GM13976 (cell line): ENCODE measurements at regions not wholly inside any gene's neighbourhood (a gene's known extent, or its start where the extent isn't known, plus 50 kb on each side); places are given as distances from the start of the nearest gene placed in this dataset.

Experiments used
- DNase-seq: peaks from one replicate; pipeline ENCODE4 v3.0.0; 2012; ENCODE audit warnings: low spot score
- CTCF ChIP-seq: IDR thresholded peaks from 2 replicates; pipeline ENCODE4 v1.5.1; 2012; ENCODE audit warnings: borderline replicate concordance, mild to moderate bottlenecking; ENCODE audit not compliant: insufficient read depth; ENCODE audit errors: extremely low read depth, missing control alignments, control extremely low read depth
- in situ Hi-C: fragments of 300-500 bp; cut with MboI; formaldehyde crosslinking; loops from one replicate; pipeline ENCODE4 v1.12.0; 2022; ENCODE audit warnings: low sequenced_read_pairs, mixed read lengths, inconsistent platforms; ENCODE audit not compliant: unreplicated experiment

DNA sequence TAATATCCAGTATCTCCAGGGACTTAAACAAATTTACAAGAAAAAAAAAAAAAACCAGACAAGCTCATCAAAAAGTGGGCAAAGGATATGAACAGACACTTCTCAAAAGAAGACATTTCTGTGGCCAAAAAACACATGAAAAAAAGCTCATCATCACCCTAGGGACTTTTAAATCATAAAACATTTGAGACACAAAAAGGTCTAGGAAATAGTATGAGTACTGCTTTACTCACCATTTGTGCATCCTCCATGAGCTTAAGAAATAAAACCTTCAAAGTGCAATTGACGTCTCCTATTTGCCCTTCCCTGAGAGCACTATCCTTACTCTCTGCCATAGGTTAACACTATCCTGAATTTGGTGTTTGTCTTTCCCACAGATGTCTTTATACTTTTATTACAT lies 193.7 kb upstream of the NREP start:
- no peak for DNase-seq
- TF ChIP-seq CTCF = no peak
- in situ Hi-C loops = no loop called here

- in situ Hi-C loops = no loop called here
- no peak for DNase-seq
- no peak for TF ChIP-seq CTCF
Observed at GRCh38 chr5:111948092-111948841, 191.3 kb upstream of the NREP start.

DNA sequence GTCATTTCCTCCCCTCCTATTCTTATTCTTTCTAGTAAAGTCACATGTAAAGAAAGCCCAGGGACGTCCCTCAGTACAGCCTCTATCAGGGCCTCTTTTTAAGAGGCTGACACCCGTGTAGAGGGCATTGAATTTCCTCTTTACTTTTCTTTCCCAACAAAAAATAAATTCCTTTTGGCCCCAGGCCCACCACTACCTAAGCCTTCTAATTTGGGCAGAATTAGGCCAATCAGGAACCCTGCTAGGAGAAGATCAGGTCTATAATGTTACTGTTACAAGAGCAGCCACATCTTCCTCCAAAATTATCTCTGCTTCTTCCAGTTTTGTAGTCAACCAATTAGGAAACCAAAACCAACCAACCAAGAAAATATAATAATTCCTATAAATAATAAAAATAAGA lies 189.6 kb upstream of the NREP start:
- no peak for TF ChIP-seq CTCF
- in situ Hi-C loops = no loop called here
- DNase-seq = no peak

DNA sequence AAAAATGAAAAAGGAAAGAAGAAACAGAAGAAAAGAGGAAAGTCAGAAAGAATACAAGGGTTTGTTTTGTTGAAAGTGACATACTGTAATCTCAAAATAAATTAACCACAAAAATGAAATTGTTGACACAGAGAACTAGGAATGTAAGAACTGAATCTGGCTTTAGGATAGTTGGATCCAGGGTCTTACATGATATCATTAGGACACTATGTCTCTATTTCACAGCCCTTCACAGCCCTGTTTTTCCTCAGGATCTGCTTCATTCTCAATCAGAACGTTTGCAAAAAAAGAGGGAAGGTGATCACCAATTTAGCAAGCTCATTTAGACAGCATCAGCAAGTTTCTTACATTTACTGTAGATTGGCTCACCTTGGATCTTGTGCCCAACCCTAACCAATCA lies 188.5 kb upstream of the NREP start:
- no peak for DNase-seq
- no peak for TF ChIP-seq CTCF
- in situ Hi-C loops = no loop called here

DNA sequence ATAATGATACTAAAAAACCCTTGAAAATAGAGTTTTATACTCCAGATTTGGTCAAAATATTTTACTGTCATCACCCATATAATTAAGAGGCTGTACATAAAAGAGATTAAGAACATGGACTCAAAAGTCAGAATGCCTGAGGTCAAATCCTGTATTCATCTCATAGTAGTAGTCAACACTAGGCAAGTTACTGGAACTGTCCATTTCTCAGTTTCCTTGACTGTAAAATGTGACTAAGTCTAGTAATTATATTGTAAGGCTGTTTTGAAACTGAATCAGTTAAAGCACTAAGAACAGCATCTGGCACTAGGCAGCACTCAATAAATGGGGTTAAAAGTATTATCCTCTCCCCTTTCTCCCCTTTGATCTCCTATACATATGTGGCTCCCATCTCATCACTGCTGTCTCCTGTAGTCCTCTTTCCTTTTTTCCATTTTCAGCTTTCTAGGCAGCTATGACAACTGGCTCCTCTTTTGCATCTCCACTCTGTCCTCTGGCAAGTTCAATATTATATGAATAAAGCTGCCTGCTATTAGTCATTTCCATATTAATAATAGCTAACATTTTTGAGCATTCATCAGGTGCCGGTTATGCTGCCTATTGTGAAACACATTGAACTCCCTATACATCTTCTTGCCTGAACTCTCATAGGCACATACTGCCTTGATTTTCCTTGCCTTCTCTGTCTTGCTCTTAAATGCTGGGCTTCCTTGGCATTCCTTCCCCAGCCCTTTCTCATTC lies 185.8 kb upstream of the NREP start:
- in situ Hi-C loops = no loop called here
- no peak for TF ChIP-seq CTCF
- no peak for DNase-seq

GRCh38 chr5:111942201-111942600 lies 185.2 kb upstream of the NREP start:
- in situ Hi-C loops = no loop called here
- no peak for DNase-seq
- no peak for TF ChIP-seq CTCF
